ENCODE measurements at regions not wholly inside any gene's neighbourhood (a gene's known extent, or its start where the extent isn't known, plus 50 kb on each side); places are given as distances from the start of the nearest gene placed in this dataset.
"Not testable (repeated sequence)": the region's sequence is repeated elsewhere in the genome, so short reads cannot be mapped to it uniquely, and the experiment has no call there.

GRCh38 chrX:16333453-16333852, 166.2 kb downstream of the MAGEB17 start:
- H3K4me1 Mint-ChIP-seq (ENCODE audit: unreplicated experiment), result no peaks in the 10 kb centered on the region
- no peak overlapping the region for H3K27ac Mint-ChIP-seq (ENCODE audit: unreplicated experiment)
- no peak for TF ChIP-seq CTCF (IDR thresholded peaks at IDR 0.05)
- H3K9me3 Mint-ChIP-seq (ENCODE audit: unreplicated experiment), result peaks cover 5% of the 10 kb centered on the region
- no peak for DNase-seq (ENCODE audit: extremely low spot score, unreplicated experiment)
- H3K4me3 Mint-ChIP-seq (ENCODE audit: unreplicated experiment), result no peak overlapping the region
- H3K27me3 Mint-ChIP-seq (ENCODE audit: unreplicated experiment), result peaks cover 4% of the 10 kb centered on the region
- no peaks in the 10 kb centered on the region for H3K36me3 Mint-ChIP-seq (ENCODE audit: unreplicated experiment)

- no peak for DNase-seq (ENCODE audit: extremely low spot score, unreplicated experiment)
- Mint-ChIP-seq H3K4me3 (ENCODE audit: unreplicated experiment) (no peak overlapping the region), H3K4me1 (ENCODE audit: unreplicated experiment) (no peaks in the 10 kb centered on the region), H3K27me3 (ENCODE audit: unreplicated experiment) (no peaks in the 10 kb centered on the region), H3K36me3 (ENCODE audit: unreplicated experiment) (no peaks in the 10 kb centered on the region), H3K9me3 (ENCODE audit: unreplicated experiment) (peaks cover 5% of the 10 kb centered on the region), H3K27ac (ENCODE audit: unreplicated experiment) (no peak overlapping the region)
- no peak for TF ChIP-seq CTCF (IDR thresholded peaks at IDR 0.05)
Observed at GRCh38 chrX:16335181-16335580, 167.9 kb downstream of the MAGEB17 start.

GRCh38 chrX:16347968-16348670, 180.8 kb downstream of the MAGEB17 start:
- Mint-ChIP-seq H3K4me1 (ENCODE audit: unreplicated experiment) (no peaks in the 10 kb centered on the region), H3K4me3 (ENCODE audit: unreplicated experiment) (no peak overlapping the region), H3K27ac (ENCODE audit: unreplicated experiment) (no peak overlapping the region), H3K27me3 (ENCODE audit: unreplicated experiment) (peaks cover 15% of the 10 kb centered on the region), H3K36me3 (ENCODE audit: unreplicated experiment) (peaks cover 2% of the 10 kb centered on the region), H3K9me3 (ENCODE audit: unreplicated experiment) (peaks cover 3% of the 10 kb centered on the region)
- DNase-seq (ENCODE audit: extremely low spot score, unreplicated experiment), result no peak
- no peak for TF ChIP-seq CTCF (IDR thresholded peaks at IDR 0.05)

GRCh38 chrX:16357902-16358301, 190.6 kb downstream of the MAGEB17 start:
- H3K27me3 Mint-ChIP-seq (ENCODE audit: unreplicated experiment), result no peaks in the 10 kb centered on the region
- no peak overlapping the region for H3K27ac Mint-ChIP-seq (ENCODE audit: unreplicated experiment)
- peaks cover 3% of the 10 kb centered on the region for H3K4me1 Mint-ChIP-seq (ENCODE audit: unreplicated experiment)
- DNase-seq (ENCODE audit: extremely low spot score, unreplicated experiment), result no peak
- H3K4me3 Mint-ChIP-seq (ENCODE audit: unreplicated experiment), result no peak overlapping the region
- H3K36me3 Mint-ChIP-seq (ENCODE audit: unreplicated experiment), result no peaks in the 10 kb centered on the region
- no peak for TF ChIP-seq CTCF (IDR thresholded peaks at IDR 0.05)
- peaks cover 10% of the 10 kb centered on the region for H3K9me3 Mint-ChIP-seq (ENCODE audit: unreplicated experiment)

- H3K9me3 Mint-ChIP-seq (ENCODE audit: unreplicated experiment), result not testable (repeated sequence)
Observed at GRCh38 chrX:16360056-16360455, 192.8 kb downstream of the MAGEB17 start.

More at GRCh38 chrX:16360056-16360455, 192.8 kb downstream of the MAGEB17 start:
- DNase-seq (ENCODE audit: extremely low spot score, unreplicated experiment); H3K4me1 Mint-ChIP-seq (ENCODE audit: unreplicated experiment); H3K4me3 Mint-ChIP-seq (ENCODE audit: unreplicated experiment); H3K36me3 Mint-ChIP-seq (ENCODE audit: unreplicated experiment); H3K27ac Mint-ChIP-seq (ENCODE audit: unreplicated experiment); H3K27me3 Mint-ChIP-seq (ENCODE audit: unreplicated experiment): not testable (repeated sequence)

Measured in osteocyte (in vitro differentiated cells).